ENCODE measurements at regions not wholly inside any gene's neighbourhood (a gene's known extent, or its start where the extent isn't known, plus 50 kb on each side); places are given as distances from the start of the nearest gene placed in this dataset.
A peak's percentile ranks its signal among the peaks of the same experiment; 100 is the strongest.

- CTCF ChIA-PET (ENCODE audit: unreplicated experiment): interaction anchor here (1.4 kb wide), 1 partner anchor 14 kb away, joined by 3 read pairs; no protein-coding TSS in a partner anchor
- peaks cover 40% of the 10 kb centered on the region for H3K79me2 ChIP-seq (ENCODE audit: insufficient read depth, low read depth, low read length)
- peak overlapping the region; percentile 2 for H3K4me3 ChIP-seq (ENCODE audit: low read depth, low read length, poor library complexity, severe bottlenecking)
- peak overlapping the region; percentile 94 for H3K4me2 ChIP-seq (ENCODE audit: low read length)
- peaks cover 100% of the 10 kb centered on the region for H3K4me1 ChIP-seq (ENCODE audit: insufficient read depth, low read length, poor library complexity, severe bottlenecking)
- H4K20me1 ChIP-seq (ENCODE audit: insufficient read depth, low read length): no peaks in the 10 kb centered on the region
- TF ChIP-seq EZH2phosphoT487 (IDR thresholded peaks at IDR 0.05; ENCODE audit: borderline replicate concordance, low read depth, low read length): no peak
- TF ChIP-seq, protein P1, sequence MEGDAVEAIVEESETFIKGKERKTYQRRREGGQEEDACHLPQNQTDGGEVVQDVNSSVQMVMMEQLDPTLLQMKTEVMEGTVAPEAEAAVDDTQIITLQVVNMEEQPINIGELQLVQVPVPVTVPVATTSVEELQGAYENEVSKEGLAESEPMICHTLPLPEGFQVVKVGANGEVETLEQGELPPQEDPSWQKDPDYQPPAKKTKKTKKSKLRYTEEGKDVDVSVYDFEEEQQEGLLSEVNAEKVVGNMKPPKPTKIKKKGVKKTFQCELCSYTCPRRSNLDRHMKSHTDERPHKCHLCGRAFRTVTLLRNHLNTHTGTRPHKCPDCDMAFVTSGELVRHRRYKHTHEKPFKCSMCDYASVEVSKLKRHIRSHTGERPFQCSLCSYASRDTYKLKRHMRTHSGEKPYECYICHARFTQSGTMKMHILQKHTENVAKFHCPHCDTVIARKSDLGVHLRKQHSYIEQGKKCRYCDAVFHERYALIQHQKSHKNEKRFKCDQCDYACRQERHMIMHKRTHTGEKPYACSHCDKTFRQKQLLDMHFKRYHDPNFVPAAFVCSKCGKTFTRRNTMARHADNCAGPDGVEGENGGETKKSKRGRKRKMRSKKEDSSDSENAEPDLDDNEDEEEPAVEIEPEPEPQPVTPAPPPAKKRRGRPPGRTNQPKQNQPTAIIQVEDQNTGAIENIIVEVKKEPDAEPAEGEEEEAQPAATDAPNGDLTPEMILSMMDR (conservative IDR thresholded peaks at IDR 0.05; ENCODE audit: low read length): no peak
- peaks cover 25% of the 10 kb centered on the region; the same call in 1 of the 2 replicates for H3K36me3 ChIP-seq (ENCODE audit: insufficient read depth, low read length)
- H3K27ac ChIP-seq (ENCODE audit: low read depth, low read length, poor library complexity, severe bottlenecking): peak overlapping the region; percentile 99
- peaks cover 10% of the 10 kb centered on the region; the same call in 1 of the 2 replicates for H3K9me3 ChIP-seq (ENCODE audit: low read length)
- intact Hi-C loops (cut with micrococcal nuclease; ENCODE audit: unreplicated experiment): no loop called here
- BruUV-seq (replicated peaks): no TSS peak
- POLR2A ChIA-PET: interaction anchor here (0.8 to 12.5 kb wide), 6 partner anchors 10 to 103 kb away, joined by 3 to 306 read pairs (median 4); no protein-coding TSS in a partner anchor
- DNase-seq (ENCODE audit: low spot score): no peak
- no peaks in the 10 kb centered on the region for H3K9me2 ChIP-seq (ENCODE audit: insufficient read depth, low read length)
- no peak overlapping the region for H2AFZ ChIP-seq (ENCODE audit: low read length)
Observed at GRCh38 chr13:73989244-73989843, 144.9 kb downstream of the KLF12 start.

GRCh38 chr13:73988461-73988860, 145.7 kb downstream of the KLF12 start:
- H3K4me2 ChIP-seq (ENCODE audit: low read length): peak overlapping the region; percentile 94
- POLR2A ChIA-PET: interaction anchor here (0.8 to 12.5 kb wide), 5 partner anchors 9 to 41 kb away, joined by 3 to 306 read pairs (median 5); no protein-coding TSS in a partner anchor
- BruUV-seq (replicated peaks): no TSS peak
- peaks cover 10% of the 10 kb centered on the region; the same call in 1 of the 2 replicates for H3K9me3 ChIP-seq (ENCODE audit: low read length)
- H3K27ac ChIP-seq (ENCODE audit: low read depth, low read length, poor library complexity, severe bottlenecking): peak overlapping the region; percentile 99
- no peaks in the 10 kb centered on the region for H3K9me2 ChIP-seq (ENCODE audit: insufficient read depth, low read length)
- H3K4me1 ChIP-seq (ENCODE audit: insufficient read depth, low read length, poor library complexity, severe bottlenecking): peaks cover 91% of the 10 kb centered on the region
- no peak for TF ChIP-seq EZH2phosphoT487 (IDR thresholded peaks at IDR 0.05; ENCODE audit: borderline replicate concordance, low read depth, low read length)
- TF ChIP-seq, protein P1 (conservative IDR thresholded peaks at IDR 0.05; ENCODE audit: low read length): no peak
- DNase-seq (ENCODE audit: low spot score): no peak
- no peak overlapping the region for H2AFZ ChIP-seq (ENCODE audit: low read length)
- peaks cover 36% of the 10 kb centered on the region for H3K79me2 ChIP-seq (ENCODE audit: insufficient read depth, low read depth, low read length)
- CTCF ChIA-PET (ENCODE audit: unreplicated experiment): interaction anchor here (1.4 kb wide), 1 partner anchor 13 kb away, joined by 3 read pairs; no protein-coding TSS in a partner anchor
- H3K36me3 ChIP-seq (ENCODE audit: insufficient read depth, low read length): peaks cover 16% of the 10 kb centered on the region; the same call in 1 of the 2 replicates
- H4K20me1 ChIP-seq (ENCODE audit: insufficient read depth, low read length): no peaks in the 10 kb centered on the region
- intact Hi-C loops (cut with micrococcal nuclease; ENCODE audit: unreplicated experiment): no loop called here
- H3K4me3 ChIP-seq (ENCODE audit: low read depth, low read length, poor library complexity, severe bottlenecking): peak overlapping the region; percentile 2

DNA sequence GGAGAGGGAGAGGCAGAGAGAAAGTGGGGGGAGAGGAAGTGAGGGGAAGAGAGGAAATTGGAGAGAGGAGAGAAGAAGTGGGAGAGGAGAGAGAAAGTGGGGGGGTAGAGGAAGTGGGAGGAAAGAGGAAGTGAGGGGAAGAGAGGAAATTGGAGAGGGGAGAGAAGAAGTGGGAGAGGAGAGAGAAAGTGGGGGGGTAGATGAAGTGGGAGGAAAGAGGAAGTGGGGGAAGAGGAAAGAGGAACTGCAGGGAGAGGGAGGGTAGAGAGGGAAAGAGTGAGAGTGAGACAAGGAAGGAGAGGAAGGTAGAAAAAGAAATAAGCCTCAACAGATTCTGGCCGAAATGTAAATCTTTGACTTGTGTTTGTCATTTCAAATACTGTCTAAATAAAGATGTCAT, 146.6 kb downstream of the KLF12 start:
- Histone ChIP-seq H3K79me2 (ENCODE audit: insufficient read depth, low read depth, low read length) (peaks cover 31% of the 10 kb centered on the region), H3K27ac (ENCODE audit: low read depth, low read length, poor library complexity, severe bottlenecking) (peak overlapping the region; percentile 99), H3K4me2 (ENCODE audit: low read length) (peak overlapping the region; percentile 94), H3K36me3 (ENCODE audit: insufficient read depth, low read length) (peaks cover 14% of the 10 kb centered on the region; the same call in 1 of the 2 replicates), H3K4me3 (ENCODE audit: low read depth, low read length, poor library complexity, severe bottlenecking) (no peak overlapping the region), H3K9me2 (ENCODE audit: insufficient read depth, low read length) (no peaks in the 10 kb centered on the region), H3K4me1 (ENCODE audit: insufficient read depth, low read length, poor library complexity, severe bottlenecking) (peaks cover 86% of the 10 kb centered on the region), H3K9me3 (ENCODE audit: low read length) (peaks cover 10% of the 10 kb centered on the region; the same call in 1 of the 2 replicates), H2AFZ (ENCODE audit: low read length) (no peak overlapping the region), H4K20me1 (ENCODE audit: insufficient read depth, low read length) (no peaks in the 10 kb centered on the region)
- TF ChIP-seq, protein P1 (conservative IDR thresholded peaks at IDR 0.05; ENCODE audit: low read length): no peak
- no peak for TF ChIP-seq EZH2phosphoT487 (IDR thresholded peaks at IDR 0.05; ENCODE audit: borderline replicate concordance, low read depth, low read length)
- POLR2A ChIA-PET: interaction anchor here (0.7 to 12.5 kb wide), 3 partner anchors 10 to 48 kb away, joined by 3 to 306 read pairs (median 4); no protein-coding TSS in a partner anchor
- CTCF ChIA-PET (ENCODE audit: unreplicated experiment): no interaction called here
- intact Hi-C loops (cut with micrococcal nuclease; ENCODE audit: unreplicated experiment): no loop called here
- DNase-seq (ENCODE audit: low spot score): no peak
- BruUV-seq (replicated peaks): no TSS peak
